NOMO-1 treated with DMSO at 0.1 percent for 48 hours (cell line): ENCODE measurements at regions not wholly inside any gene's neighbourhood (a gene's known extent, or its start where the extent isn't known, plus 50 kb on each side); places are given as distances from the start of the nearest gene placed in this dataset.
"Not testable (repeated sequence)": the region's sequence is repeated elsewhere in the genome, so short reads cannot be mapped to it uniquely, and the experiment has no call there.

Experiments used
- DNase-seq: peaks from one replicate; lab custom pipeline; 2025; ENCODE audit not compliant: unreplicated experiment; lab: John Stamatoyannopoulos, UW

DNA sequence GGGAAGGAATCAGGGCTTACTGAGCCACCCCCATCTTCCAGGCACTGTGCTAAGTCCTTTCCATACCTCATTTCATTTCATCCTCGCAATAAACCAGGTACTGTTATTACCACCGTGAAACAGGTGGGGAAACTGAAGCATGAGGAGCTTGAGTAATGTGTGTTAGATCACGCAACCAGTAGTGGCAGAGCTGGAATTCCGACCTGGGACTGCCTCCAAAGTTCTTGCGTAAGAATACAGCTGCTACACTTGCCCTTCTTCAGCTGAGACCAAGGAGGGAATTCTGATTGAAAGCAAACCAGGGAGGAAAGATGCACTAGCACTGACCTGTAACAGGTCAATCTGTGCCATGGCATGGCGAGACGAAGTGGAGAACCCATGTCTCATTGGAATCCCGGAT lies 113.4 kb upstream of the MSX2 start:
- DNase-seq, result no peak

GRCh38 chr5:174612686-174613085 lies 111.7 kb upstream of the MSX2 start:
- DNase-seq, result no peak

GRCh38 chr5:174614500-174615135 lies 109.8 kb upstream of the MSX2 start:
- DNase-seq, result no peak

- DNase-seq, result no peak
Measured at GRCh38 chr5:174616036-174616435, 108.3 kb upstream of the MSX2 start.

- no peak for DNase-seq
Measured at GRCh38 chr5:174617285-174617684, 107.1 kb upstream of the MSX2 start.

- DNase-seq, result no peak
Measured at GRCh38 chr5:174617910-174618309, 106.5 kb upstream of the MSX2 start.

GRCh38 chr5:174618589-174618988 lies 105.8 kb upstream of the MSX2 start:
- DNase-seq, result no peak

DNA sequence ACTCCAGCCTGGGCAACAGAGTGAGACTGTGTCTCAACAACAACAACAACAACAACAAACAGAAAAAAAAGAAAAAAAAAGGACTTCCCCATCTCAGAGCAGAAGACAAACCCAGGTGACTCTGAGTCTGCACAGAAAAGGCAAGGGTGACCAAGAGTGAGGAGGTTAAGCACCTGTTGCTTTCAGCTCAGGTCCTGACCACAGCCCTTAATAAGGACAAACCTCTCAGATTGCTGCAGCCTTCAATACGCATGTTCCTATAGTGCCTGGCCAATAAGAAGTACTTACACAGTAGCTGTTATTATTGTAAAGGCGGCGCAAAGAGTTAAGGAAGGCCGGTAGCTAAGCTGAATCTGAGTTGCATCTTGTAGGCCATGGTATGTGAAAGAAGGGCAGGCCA lies 102.3 kb upstream of the MSX2 start:
- DNase-seq, result no peak

DNA sequence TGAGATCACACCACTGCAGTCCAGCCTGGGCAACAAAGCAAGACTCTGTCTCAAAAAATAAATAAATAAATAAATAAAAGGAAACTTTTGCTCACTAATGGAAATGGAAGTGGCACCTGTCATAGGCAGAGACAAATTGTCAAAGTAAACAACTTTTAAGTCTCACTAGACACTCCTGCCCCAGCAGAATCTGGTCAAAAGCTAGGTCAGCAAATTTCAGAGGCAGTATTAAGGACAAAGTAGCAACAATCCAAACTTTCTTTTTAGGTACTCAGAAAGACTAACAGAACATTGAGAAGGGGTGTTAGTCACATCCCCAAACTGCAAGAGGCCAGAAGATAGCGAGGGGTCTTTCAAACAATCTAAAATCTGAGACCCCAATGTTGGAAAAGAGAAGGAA lies 101.4 kb upstream of the MSX2 start:
- DNase-seq, result no peak

DNA sequence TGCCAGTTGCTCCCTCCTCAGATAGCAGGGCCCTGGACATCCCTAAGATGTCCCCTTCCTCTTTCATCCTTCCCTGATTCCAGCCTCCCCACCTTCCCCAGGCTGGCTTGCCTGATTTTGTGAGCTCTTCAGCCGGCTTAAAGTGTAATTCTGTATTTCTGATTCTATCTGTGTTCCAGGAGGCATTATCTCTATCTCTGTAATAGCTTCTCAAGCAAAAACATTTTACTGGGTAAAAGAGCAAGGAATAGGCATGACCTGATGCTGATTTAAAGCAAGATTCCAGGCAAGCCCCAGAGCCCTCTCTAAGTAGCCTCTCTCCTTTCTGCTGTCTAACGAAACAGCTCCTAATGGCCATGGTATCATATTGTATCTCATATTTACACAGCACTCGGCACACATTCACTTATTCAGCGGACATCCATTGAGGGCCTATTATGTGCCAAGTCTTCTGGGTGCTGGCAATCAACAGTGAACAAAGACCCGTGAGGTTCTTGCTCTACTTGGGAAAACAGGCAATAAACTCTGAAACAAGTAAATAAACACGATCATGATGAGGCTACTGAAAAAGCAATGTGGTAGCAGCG lies 100.9 kb upstream of the MSX2 start:
- DNase-seq, result no peak

DNA sequence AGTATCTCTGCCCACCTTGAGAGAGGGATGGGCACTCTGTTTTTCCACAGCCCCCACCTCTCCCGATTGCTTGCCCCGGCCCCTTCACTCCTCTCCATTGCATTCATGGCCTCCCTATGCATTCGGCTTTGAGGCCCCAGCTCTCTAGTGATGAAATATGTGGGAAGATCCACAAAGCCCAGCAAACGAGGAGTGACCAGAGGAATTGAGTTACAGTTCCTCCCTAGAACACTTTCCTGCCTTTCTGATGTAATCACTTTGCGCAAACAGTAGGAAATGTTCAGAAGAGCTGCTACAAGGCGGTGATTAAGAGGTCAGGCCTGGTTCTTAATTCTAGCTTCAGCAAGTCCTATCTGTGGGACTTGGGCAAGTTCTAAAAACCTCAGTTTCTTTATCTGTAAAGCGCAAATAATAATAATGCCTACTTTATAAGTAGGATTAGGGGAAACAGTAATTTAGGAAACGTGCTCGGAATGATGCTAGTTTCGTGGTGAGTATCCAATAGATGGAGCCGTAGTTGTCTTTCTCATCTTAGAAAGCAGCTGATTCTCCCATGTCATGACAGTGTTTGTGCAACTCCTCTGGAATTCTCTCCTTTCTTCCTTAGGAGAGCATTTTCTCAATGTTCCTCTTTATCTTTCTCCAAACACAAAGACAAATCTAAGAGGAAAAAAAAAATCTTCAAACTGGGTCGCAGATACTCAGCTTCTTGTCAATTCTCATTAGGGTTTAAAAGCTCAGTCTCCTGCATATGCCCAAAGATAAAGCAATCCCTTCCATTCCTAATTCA lies 99.5 kb upstream of the MSX2 start:
- peak; percentile 27 for DNase-seq

- no peak for DNase-seq
Measured at GRCh38 chr5:174625591-174626350, 98.6 kb upstream of the MSX2 start.

DNA sequence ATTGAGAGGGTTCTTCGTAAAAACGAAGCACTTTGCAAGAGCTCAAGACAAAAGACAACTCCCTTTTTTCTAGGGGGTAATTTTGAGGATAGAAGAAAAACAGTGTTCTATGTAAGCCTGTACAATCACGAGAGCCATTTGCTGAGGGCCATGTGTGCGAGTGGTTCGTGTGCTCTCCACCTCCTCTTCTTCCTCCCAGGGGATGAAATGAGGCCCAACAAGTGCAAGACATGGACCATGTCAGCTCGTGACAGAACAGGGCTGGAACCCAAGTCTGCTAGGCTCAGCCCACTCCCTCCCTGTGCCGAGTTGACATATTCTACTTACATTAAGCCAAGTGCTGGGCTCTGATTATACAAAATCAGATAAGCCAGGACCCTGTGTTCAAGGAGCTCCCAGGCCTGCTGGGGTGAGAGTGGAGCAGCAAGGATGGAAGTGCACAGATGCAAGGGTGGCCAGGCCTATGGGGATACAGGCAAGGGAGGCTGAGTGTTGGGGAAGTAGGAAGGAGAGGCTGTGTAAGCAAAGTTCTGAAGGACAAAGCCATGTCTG lies 97.9 kb upstream of the MSX2 start:
- no peak for DNase-seq

DNA sequence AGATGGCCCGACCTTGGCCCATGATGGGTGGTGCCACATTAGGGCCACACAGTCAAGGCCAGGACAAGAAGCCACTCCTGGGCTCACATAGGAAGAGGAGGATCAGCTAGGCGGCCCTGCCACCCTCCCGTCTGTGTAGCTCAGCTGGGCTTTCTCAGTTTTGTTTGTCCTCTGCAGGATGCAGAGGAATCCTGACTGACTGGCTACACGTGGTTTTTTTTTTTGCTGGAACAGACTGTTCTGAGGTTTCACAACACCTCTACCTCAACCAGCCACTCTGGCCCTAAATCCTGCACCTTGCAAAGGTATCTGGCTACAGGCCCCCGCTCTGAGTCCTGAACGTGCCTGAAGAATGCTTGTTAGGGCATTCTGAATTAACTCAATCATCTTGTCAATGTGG lies 88.3 kb upstream of the MSX2 start:
- no peak for DNase-seq

- no peak for DNase-seq
Measured at GRCh38 chr5:174642816-174643405, 81.5 kb upstream of the MSX2 start.

- DNase-seq, result no peak
Measured at GRCh38 chr5:174644436-174644835, 79.9 kb upstream of the MSX2 start.

DNA sequence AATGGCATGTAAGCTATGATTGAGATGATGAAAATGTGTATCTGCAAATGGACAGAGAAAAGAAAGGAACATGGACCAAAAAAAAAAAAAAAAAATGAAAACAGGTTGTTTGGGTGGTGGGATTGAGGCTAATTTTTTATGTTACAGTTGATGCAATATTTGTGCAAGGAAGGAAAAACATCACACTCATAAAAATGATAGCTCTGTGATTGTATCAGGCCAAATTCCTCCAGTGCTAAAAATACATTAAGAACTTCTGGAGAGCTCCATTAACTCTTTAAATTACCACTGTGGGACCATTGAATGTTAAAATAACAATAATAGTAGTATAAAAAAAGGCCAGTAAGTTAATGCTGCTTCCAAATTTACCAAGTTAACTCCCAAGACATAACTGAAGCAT lies 79.5 kb upstream of the MSX2 start:
- no peak for DNase-seq

GRCh38 chr5:174645677-174646076 lies 78.7 kb upstream of the MSX2 start:
- DNase-seq, result no peak

DNA sequence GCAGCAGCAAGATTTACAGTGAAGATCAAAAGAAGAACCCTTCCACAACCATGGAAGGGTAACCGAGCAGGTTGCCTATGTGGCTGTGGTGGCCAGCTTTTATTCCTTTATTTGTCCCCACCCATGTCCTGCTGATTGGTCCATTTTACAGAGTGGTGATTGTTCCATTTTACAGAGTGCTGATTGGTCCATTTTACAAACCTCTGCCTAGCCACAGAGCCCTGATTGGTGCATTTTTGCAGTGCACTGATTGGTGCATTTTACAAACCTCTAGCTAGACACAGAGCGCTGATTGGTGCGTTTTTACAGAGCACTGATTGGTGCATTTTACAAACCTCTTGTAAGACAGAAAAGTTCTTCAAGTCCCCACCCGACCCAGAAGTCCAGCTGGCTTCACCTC lies 75.8 kb upstream of the MSX2 start:
- DNase-seq, result not testable (repeated sequence)

- no peak for DNase-seq
Measured at GRCh38 chr5:174649391-174649790, 75.0 kb upstream of the MSX2 start.

- DNase-seq, result no peak
Measured at GRCh38 chr5:174654442-174654841, 69.9 kb upstream of the MSX2 start.
